ENCODE measurements at regions not wholly inside any gene's neighbourhood (a gene's known extent, or its start where the extent isn't known, plus 50 kb on each side); places are given as distances from the start of the nearest gene placed in this dataset.

DNA sequence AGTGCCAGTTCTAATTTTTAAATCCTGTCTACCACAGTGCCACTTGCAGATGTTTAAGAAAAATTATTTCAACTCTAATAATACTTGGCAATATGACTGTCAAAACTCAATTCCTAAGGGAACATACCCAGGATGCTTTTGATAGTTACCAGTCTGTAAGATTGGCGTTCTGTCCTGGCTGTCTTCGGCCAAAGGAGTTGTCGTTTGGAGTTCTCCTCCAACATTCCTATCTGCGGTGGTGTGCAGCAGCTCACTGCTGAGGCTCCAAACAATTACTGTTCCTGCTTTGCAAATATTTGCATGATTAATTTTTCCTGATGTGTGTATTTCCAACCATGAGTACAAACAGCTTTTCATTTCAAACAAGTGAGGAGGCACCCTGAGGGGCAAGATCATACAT, 330.8 kb upstream of the DPH6 start:
- Histone ChIP-seq H3K9me3 (ENCODE audit: insufficient read depth, low read length, severe bottlenecking) (no peaks in the 10 kb centered on the region), H3K27ac (ENCODE audit: low read length) (no peak overlapping the region), H3K4me3 (ENCODE audit: low read depth in 1 of 2, low read length in 2 of 2) (no peak overlapping the region), H3K9ac (ENCODE audit: low read depth, low read length) (no peak overlapping the region), H3K36me3 (ENCODE audit: insufficient read depth, low read length) (no peaks in the 10 kb centered on the region), H3K79me2 (ENCODE audit: insufficient read depth, low read length) (no peaks in the 10 kb centered on the region), H3K4me1 (ENCODE audit: insufficient read depth, low read length) (no peaks in the 10 kb centered on the region), H3K27me3 (ENCODE audit: insufficient read depth, low read length, poor library complexity) (no peaks in the 10 kb centered on the region), H4K20me1 (ENCODE audit: insufficient read depth, low read length) (no peaks in the 10 kb centered on the region), H2AFZ (ENCODE audit: low read depth, low read length) (no peak overlapping the region), H3K4me2 (ENCODE audit: insufficient read depth, low read length) (no peak overlapping the region)
- ATAC-seq (ENCODE audit: insufficient read depth, low read depth) (no peak), DNase-seq (no peak)
- TF ChIP-seq, protein P1, sequence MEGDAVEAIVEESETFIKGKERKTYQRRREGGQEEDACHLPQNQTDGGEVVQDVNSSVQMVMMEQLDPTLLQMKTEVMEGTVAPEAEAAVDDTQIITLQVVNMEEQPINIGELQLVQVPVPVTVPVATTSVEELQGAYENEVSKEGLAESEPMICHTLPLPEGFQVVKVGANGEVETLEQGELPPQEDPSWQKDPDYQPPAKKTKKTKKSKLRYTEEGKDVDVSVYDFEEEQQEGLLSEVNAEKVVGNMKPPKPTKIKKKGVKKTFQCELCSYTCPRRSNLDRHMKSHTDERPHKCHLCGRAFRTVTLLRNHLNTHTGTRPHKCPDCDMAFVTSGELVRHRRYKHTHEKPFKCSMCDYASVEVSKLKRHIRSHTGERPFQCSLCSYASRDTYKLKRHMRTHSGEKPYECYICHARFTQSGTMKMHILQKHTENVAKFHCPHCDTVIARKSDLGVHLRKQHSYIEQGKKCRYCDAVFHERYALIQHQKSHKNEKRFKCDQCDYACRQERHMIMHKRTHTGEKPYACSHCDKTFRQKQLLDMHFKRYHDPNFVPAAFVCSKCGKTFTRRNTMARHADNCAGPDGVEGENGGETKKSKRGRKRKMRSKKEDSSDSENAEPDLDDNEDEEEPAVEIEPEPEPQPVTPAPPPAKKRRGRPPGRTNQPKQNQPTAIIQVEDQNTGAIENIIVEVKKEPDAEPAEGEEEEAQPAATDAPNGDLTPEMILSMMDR (IDR thresholded peaks at IDR 0.05; ENCODE audit: borderline replicate concordance, extremely low read depth, low read length, poor library complexity, severe bottlenecking): no peak
- TF ChIP-seq EZH2 (IDR thresholded peaks at IDR 0.05; ENCODE audit: borderline replicate concordance, low read depth, low read length, severe bottlenecking): no peak

DNA sequence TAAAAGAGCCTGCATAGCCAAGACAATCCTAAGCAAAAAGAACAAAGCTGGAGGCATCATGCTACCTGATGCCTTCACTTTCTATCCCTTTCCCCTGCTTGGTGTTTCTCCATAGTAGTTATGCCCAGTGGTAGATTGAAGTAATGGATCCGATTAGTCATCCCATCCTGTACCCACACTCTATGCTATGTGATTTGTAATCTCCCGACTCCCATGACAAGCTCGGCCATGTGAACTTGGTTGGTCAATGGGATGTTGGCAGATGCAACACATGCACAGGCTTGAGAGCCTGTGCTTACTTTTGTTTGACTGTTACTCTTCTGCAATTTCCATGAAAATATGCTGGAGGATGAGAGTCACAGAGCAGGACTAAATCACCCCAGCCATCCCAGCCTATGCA, 334.9 kb upstream of the DPH6 start:
- TF ChIP-seq EZH2 (IDR thresholded peaks at IDR 0.05; ENCODE audit: borderline replicate concordance, low read depth, low read length, severe bottlenecking): no peak
- TF ChIP-seq, protein P1 (IDR thresholded peaks at IDR 0.05; ENCODE audit: borderline replicate concordance, extremely low read depth, low read length, poor library complexity, severe bottlenecking): no peak
- ATAC-seq (ENCODE audit: insufficient read depth, low read depth) (no peak), DNase-seq (no peak)
- Histone ChIP-seq H3K9ac (ENCODE audit: low read depth, low read length) (no peak overlapping the region), H3K4me1 (ENCODE audit: insufficient read depth, low read length) (no peaks in the 10 kb centered on the region), H2AFZ (ENCODE audit: low read depth, low read length) (no peak overlapping the region), H3K4me3 (ENCODE audit: low read depth in 1 of 2, low read length in 2 of 2) (no peak overlapping the region), H3K4me2 (ENCODE audit: insufficient read depth, low read length) (no peak overlapping the region), H3K36me3 (ENCODE audit: insufficient read depth, low read length) (no peaks in the 10 kb centered on the region), H3K27ac (ENCODE audit: low read length) (no peak overlapping the region), H3K9me3 (ENCODE audit: insufficient read depth, low read length, severe bottlenecking) (no peaks in the 10 kb centered on the region), H3K27me3 (ENCODE audit: insufficient read depth, low read length, poor library complexity) (no peaks in the 10 kb centered on the region), H4K20me1 (ENCODE audit: insufficient read depth, low read length) (no peaks in the 10 kb centered on the region), H3K79me2 (ENCODE audit: insufficient read depth, low read length) (no peaks in the 10 kb centered on the region)

DNA sequence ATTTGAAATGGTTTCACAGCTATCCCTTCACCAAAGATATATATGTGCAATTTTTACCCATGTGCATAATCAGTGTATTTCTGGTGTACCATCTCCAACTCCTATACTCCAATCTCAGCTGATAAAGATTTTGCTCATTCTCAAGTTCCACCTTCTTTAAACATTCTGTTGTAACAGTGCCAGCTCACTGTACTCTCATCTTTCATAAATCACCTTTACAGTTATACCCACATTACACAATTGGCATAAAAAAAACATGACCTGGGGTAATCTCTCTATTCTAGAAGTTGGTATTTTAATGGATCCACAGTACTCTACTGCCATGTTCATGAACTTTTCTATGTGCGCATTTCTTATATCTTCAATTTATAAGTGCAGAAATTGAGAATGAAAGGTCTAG, 339.9 kb upstream of the DPH6 start:
- H2AFZ ChIP-seq (ENCODE audit: low read depth, low read length): no peak overlapping the region
- DNase-seq (no peak), ATAC-seq (ENCODE audit: insufficient read depth, low read depth) (no peak)
- TF ChIP-seq, protein P1 (IDR thresholded peaks at IDR 0.05; ENCODE audit: borderline replicate concordance, extremely low read depth, low read length, poor library complexity, severe bottlenecking): no peak
- H3K27me3 ChIP-seq (ENCODE audit: insufficient read depth, low read length, poor library complexity): no peaks in the 10 kb centered on the region
- H3K36me3 ChIP-seq (ENCODE audit: insufficient read depth, low read length): no peaks in the 10 kb centered on the region
- H3K27ac ChIP-seq (ENCODE audit: low read length): no peak overlapping the region
- H3K79me2 ChIP-seq (ENCODE audit: insufficient read depth, low read length): no peaks in the 10 kb centered on the region
- no peaks in the 10 kb centered on the region for H3K9me3 ChIP-seq (ENCODE audit: insufficient read depth, low read length, severe bottlenecking)
- no peaks in the 10 kb centered on the region for H3K4me1 ChIP-seq (ENCODE audit: insufficient read depth, low read length)
- no peak overlapping the region for H3K9ac ChIP-seq (ENCODE audit: low read depth, low read length)
- H3K4me2 ChIP-seq (ENCODE audit: insufficient read depth, low read length): no peak overlapping the region
- no peak overlapping the region for H3K4me3 ChIP-seq (ENCODE audit: low read depth in 1 of 2, low read length in 2 of 2)
- H4K20me1 ChIP-seq (ENCODE audit: insufficient read depth, low read length): no peaks in the 10 kb centered on the region

DNA sequence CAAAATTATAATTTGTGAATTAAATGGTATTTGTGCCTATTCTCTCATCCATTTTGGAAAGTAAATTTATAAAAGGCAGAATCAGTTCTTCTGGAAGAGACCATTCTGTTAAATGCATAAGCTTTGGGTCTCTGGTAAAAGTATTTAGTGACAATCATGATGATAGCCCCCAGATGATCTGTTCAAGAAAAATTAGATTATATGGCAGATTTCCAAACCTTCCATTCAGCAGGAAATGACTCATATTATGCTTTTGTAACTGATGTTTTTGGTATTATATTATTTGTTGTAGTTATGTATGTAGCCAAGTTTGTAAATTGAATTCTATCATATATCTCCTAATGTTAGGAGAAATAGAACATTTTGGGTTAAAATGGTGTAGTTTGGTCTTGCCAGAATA, 340.8 kb upstream of the DPH6 start:
- no peaks in the 10 kb centered on the region for H3K9me3 ChIP-seq (ENCODE audit: insufficient read depth, low read length, severe bottlenecking)
- H3K9ac ChIP-seq (ENCODE audit: low read depth, low read length): no peak overlapping the region
- no peak for TF ChIP-seq EZH2 (IDR thresholded peaks at IDR 0.05; ENCODE audit: borderline replicate concordance, low read depth, low read length, severe bottlenecking)
- TF ChIP-seq, protein P1 (IDR thresholded peaks at IDR 0.05; ENCODE audit: borderline replicate concordance, extremely low read depth, low read length, poor library complexity, severe bottlenecking): no peak
- H3K4me3 ChIP-seq (ENCODE audit: low read depth in 1 of 2, low read length in 2 of 2): no peak overlapping the region
- no peak overlapping the region for H3K4me2 ChIP-seq (ENCODE audit: insufficient read depth, low read length)
- no peak for ATAC-seq (ENCODE audit: insufficient read depth, low read depth)
- H3K79me2 ChIP-seq (ENCODE audit: insufficient read depth, low read length): no peaks in the 10 kb centered on the region
- no peaks in the 10 kb centered on the region for H4K20me1 ChIP-seq (ENCODE audit: insufficient read depth, low read length)
- no peaks in the 10 kb centered on the region for H3K36me3 ChIP-seq (ENCODE audit: insufficient read depth, low read length)
- no peak overlapping the region for H3K27ac ChIP-seq (ENCODE audit: low read length)
- no peaks in the 10 kb centered on the region for H3K4me1 ChIP-seq (ENCODE audit: insufficient read depth, low read length)
- no peak for DNase-seq
- no peak overlapping the region for H2AFZ ChIP-seq (ENCODE audit: low read depth, low read length)
- no peaks in the 10 kb centered on the region for H3K27me3 ChIP-seq (ENCODE audit: insufficient read depth, low read length, poor library complexity)

Measured in DND-41 (cell line).